Naive B cell (primary cell): ENCODE measurements at regions not wholly inside any gene's neighbourhood (a gene's known extent, or its start where the extent isn't known, plus 50 kb on each side); places are given as distances from the start of the nearest gene placed in this dataset.
"Not testable (repeated sequence)": the region's sequence is repeated elsewhere in the genome, so short reads cannot be mapped to it uniquely, and the experiment has no call there.

Experiments used
- ATAC-seq, 2 donors: fragments of 150-1000 bp; cut with Tn5 transposase; 2 replicates each; pipeline ENCODE4 v1.10.0; 2021; ENCODE audit warnings: low read depth in 2 of 2, mild to moderate bottlenecking in 2 of 2, moderate library complexity in 2 of 2
- DNase-seq: peaks from one replicate; pipeline ENCODE4 v3.0.0; 2022
- H3K27ac Mint-ChIP-seq, 6 donors: one replicate each; pipeline ENCODE4 v1.8.0; 2020 to 2022; ENCODE audit warnings: mild to moderate bottlenecking in 6 of 6, mixed read lengths in 6 of 6, moderate library complexity in 5 of 6, inconsistent platforms in 2 of 6
- H3K27me3 Mint-ChIP-seq, 3 donors: one replicate each; pipeline ENCODE4 v1.8.0; 2021 to 2022; ENCODE audit warnings: mixed read lengths in 3 of 3, mild to moderate bottlenecking in 1 of 3
- H3K36me3 Mint-ChIP-seq, 2 donors: one replicate each; pipeline ENCODE4 v1.8.0; 2020 to 2022; ENCODE audit warnings: mixed read lengths in 2 of 2, inconsistent platforms in 1 of 2, mild to moderate bottlenecking in 1 of 2
- H3K4me1 Mint-ChIP-seq, 3 donors: one replicate each; pipeline ENCODE4 v1.8.0; 2020 to 2022; ENCODE audit warnings: mixed read lengths in 3 of 3, inconsistent platforms in 1 of 3, mild to moderate bottlenecking in 1 of 3, moderate library complexity in 1 of 3
- H3K4me3 Mint-ChIP-seq, 8 donors: one replicate each; pipeline ENCODE4 v1.8.0; 2020 to 2022; ENCODE audit warnings: mild to moderate bottlenecking in 8 of 8, mixed read lengths in 8 of 8, moderate library complexity in 8 of 8, inconsistent platforms in 2 of 8
- H3K9me3 Mint-ChIP-seq, 7 donors: one replicate each; pipeline ENCODE4 v1.8.0; 2020 to 2022; ENCODE audit warnings: mixed read lengths in 7 of 7, mild to moderate bottlenecking in 5 of 7, inconsistent platforms in 2 of 7, moderate library complexity in 1 of 7

GRCh38 chrX:75673468-75673867 is 111.6 kb downstream of the MAGEE2 start:
- ATAC-seq = no peak
- peaks cover 0 to 30% (median 8%) of the 10 kb centered on the region in 7 donors for H3K9me3 Mint-ChIP-seq
- no peak for DNase-seq
- no peaks in the 10 kb centered on the region for H3K36me3 Mint-ChIP-seq
- H3K4me1 Mint-ChIP-seq = no peaks in the 10 kb centered on the region
- H3K27ac Mint-ChIP-seq = no peak overlapping the region
- H3K4me3 Mint-ChIP-seq = no peak overlapping the region
- H3K27me3 Mint-ChIP-seq = peaks cover 0 to 6% (median 0%) of the 10 kb centered on the region in 3 donors

GRCh38 chrX:75655627-75656026 is 129.4 kb downstream of the MAGEE2 start:
- peaks cover 5 to 12% (median 8%) of the 10 kb centered on the region in 7 donors for H3K9me3 Mint-ChIP-seq
- DNase-seq (no peak), ATAC-seq (no peak)
- no peaks in the 10 kb centered on the region for H3K4me1 Mint-ChIP-seq
- no peak overlapping the region for H3K4me3 Mint-ChIP-seq
- peaks cover 0 to 6% of the 10 kb centered on the region in 2 donors for H3K36me3 Mint-ChIP-seq
- no peak overlapping the region for H3K27ac Mint-ChIP-seq
- H3K27me3 Mint-ChIP-seq = no peaks in the 10 kb centered on the region

- no peak for ATAC-seq
Measured at GRCh38 chrX:75649829-75650228, 127.0 kb upstream of the ZDHHC15 start.

GRCh38 chrX:75648803-75649588 is 126.2 kb upstream of the ZDHHC15 start:
- Mint-ChIP-seq H3K27me3 (no peaks in the 10 kb centered on the region), H3K36me3 (peaks cover 9 to 30% of the 10 kb centered on the region in 2 donors), H3K4me1 (no peaks in the 10 kb centered on the region), H3K27ac (no peak overlapping the region), H3K4me3 (peak overlapping the region in 1 of 8 donors; percentile 12), H3K9me3 (peaks cover 10 to 48% (median 32%) of the 10 kb centered on the region in 7 donors)
- DNase-seq (no peak), ATAC-seq (no peak)

More at GRCh38 chrX:75649829-75650228, 127.0 kb upstream of the ZDHHC15 start:
- Mint-ChIP-seq H3K36me3 (peaks cover 9 to 30% of the 10 kb centered on the region in 2 donors), H3K4me3 (no peak overlapping the region), H3K9me3 (peaks cover 10 to 41% (median 29%) of the 10 kb centered on the region in 7 donors), H3K27me3 (no peaks in the 10 kb centered on the region), H3K4me1 (no peaks in the 10 kb centered on the region), H3K27ac (no peak overlapping the region)
- no peak for DNase-seq

- Mint-ChIP-seq H3K4me3 (no peak overlapping the region), H3K36me3 (no peaks in the 10 kb centered on the region), H3K27ac (no peak overlapping the region), H3K27me3 (no peaks in the 10 kb centered on the region), H3K9me3 (peaks cover 7 to 41% (median 29%) of the 10 kb centered on the region in 7 donors), H3K4me1 (no peaks in the 10 kb centered on the region)
- DNase-seq (no peak), ATAC-seq (no peak)
Measured at GRCh38 chrX:75642811-75643361, 120.0 kb upstream of the ZDHHC15 start.

- peaks cover 8 to 31% (median 21%) of the 10 kb centered on the region in 7 donors for H3K9me3 Mint-ChIP-seq
- DNase-seq (no peak), ATAC-seq (no peak)
- H3K36me3 Mint-ChIP-seq = no peaks in the 10 kb centered on the region
- no peak overlapping the region for H3K27ac Mint-ChIP-seq
- no peak overlapping the region for H3K4me3 Mint-ChIP-seq
- no peaks in the 10 kb centered on the region for H3K27me3 Mint-ChIP-seq
- H3K4me1 Mint-ChIP-seq = no peaks in the 10 kb centered on the region
Measured at GRCh38 chrX:75638332-75638731, 115.5 kb upstream of the ZDHHC15 start.

GRCh38 chrX:75625232-75625631 is 102.4 kb upstream of the ZDHHC15 start:
- Mint-ChIP-seq H3K4me1 (no peaks in the 10 kb centered on the region), H3K4me3 (no peak overlapping the region), H3K27me3 (no peaks in the 10 kb centered on the region), H3K27ac (peak overlapping the region in 1 of 6 donors; percentile 40), H3K9me3 (peaks cover 0 to 8% (median 7%) of the 10 kb centered on the region in 7 donors), H3K36me3 (no peaks in the 10 kb centered on the region)
- no peak for ATAC-seq
- DNase-seq = no peak

- H3K27ac Mint-ChIP-seq = no peak overlapping the region
- H3K4me3 Mint-ChIP-seq = no peak overlapping the region
- peaks cover 0 to 8% (median 7%) of the 10 kb centered on the region in 7 donors for H3K9me3 Mint-ChIP-seq
- ATAC-seq = no peak
- no peaks in the 10 kb centered on the region for H3K27me3 Mint-ChIP-seq
- H3K4me1 Mint-ChIP-seq = no peaks in the 10 kb centered on the region
- no peaks in the 10 kb centered on the region for H3K36me3 Mint-ChIP-seq
- no peak for DNase-seq
Measured at GRCh38 chrX:75623535-75623934, 100.7 kb upstream of the ZDHHC15 start.

GRCh38 chrX:75609406-75609805 is 86.6 kb upstream of the ZDHHC15 start:
- no peak for ATAC-seq
- Mint-ChIP-seq H3K4me3 (no peak overlapping the region), H3K36me3 (no peaks in the 10 kb centered on the region), H3K9me3 (peaks cover 0 to 10% (median 3%) of the 10 kb centered on the region in 7 donors), H3K27ac (no peak overlapping the region), H3K27me3 (peaks cover 0 to 6% (median 0%) of the 10 kb centered on the region in 3 donors), H3K4me1 (no peaks in the 10 kb centered on the region)
- DNase-seq = no peak

- H3K27ac Mint-ChIP-seq = no peak overlapping the region
- no peaks in the 10 kb centered on the region for H3K36me3 Mint-ChIP-seq
- peaks cover 0 to 2% (median 0%) of the 10 kb centered on the region in 7 donors for H3K9me3 Mint-ChIP-seq
- DNase-seq (peak; percentile 5), ATAC-seq (no peak)
- no peak overlapping the region for H3K4me3 Mint-ChIP-seq
- no peaks in the 10 kb centered on the region for H3K4me1 Mint-ChIP-seq
- H3K27me3 Mint-ChIP-seq = no peaks in the 10 kb centered on the region
Measured at GRCh38 chrX:75603833-75604232, 81.0 kb upstream of the ZDHHC15 start.

GRCh38 chrX:75602022-75602421 is 79.2 kb upstream of the ZDHHC15 start:
- not testable (repeated sequence) for H3K4me1 Mint-ChIP-seq, H3K4me3 Mint-ChIP-seq, H3K36me3 Mint-ChIP-seq, ATAC-seq, DNase-seq, H3K27me3 Mint-ChIP-seq, H3K27ac Mint-ChIP-seq, H3K9me3 Mint-ChIP-seq

GRCh38 chrX:75596178-75596577 is 73.3 kb upstream of the ZDHHC15 start:
- no peaks in the 10 kb centered on the region for H3K36me3 Mint-ChIP-seq
- H3K27me3 Mint-ChIP-seq = no peaks in the 10 kb centered on the region
- H3K9me3 Mint-ChIP-seq = peaks cover 0 to 8% (median 2%) of the 10 kb centered on the region in 7 donors
- H3K4me1 Mint-ChIP-seq = no peaks in the 10 kb centered on the region
- no peak overlapping the region for H3K27ac Mint-ChIP-seq
- DNase-seq = no peak
- no peak for ATAC-seq
- H3K4me3 Mint-ChIP-seq = no peak overlapping the region

- H3K4me3 Mint-ChIP-seq, H3K4me1 Mint-ChIP-seq, H3K27me3 Mint-ChIP-seq, DNase-seq, H3K27ac Mint-ChIP-seq, H3K36me3 Mint-ChIP-seq, ATAC-seq: not testable (repeated sequence)
- peaks cover 0 to 11% (median 2%) of the 10 kb centered on the region in 7 donors for H3K9me3 Mint-ChIP-seq
Measured at GRCh38 chrX:75593186-75593585, 70.3 kb upstream of the ZDHHC15 start.

- no peak overlapping the region for H3K27ac Mint-ChIP-seq
- peaks cover 0 to 2% (median 0%) of the 10 kb centered on the region in 7 donors for H3K9me3 Mint-ChIP-seq
- H3K4me3 Mint-ChIP-seq = no peak overlapping the region
- no peaks in the 10 kb centered on the region for H3K4me1 Mint-ChIP-seq
- no peaks in the 10 kb centered on the region for H3K36me3 Mint-ChIP-seq
- ATAC-seq (no peak), DNase-seq (no peak)
- peaks cover 0 to 5% (median 0%) of the 10 kb centered on the region in 3 donors for H3K27me3 Mint-ChIP-seq
Measured at GRCh38 chrX:75582511-75582910, 59.7 kb upstream of the ZDHHC15 start.
